Neural progenitor cell (in vitro differentiated cells): ENCODE measurements at regions not wholly inside any gene's neighbourhood (a gene's known extent, or its start where the extent isn't known, plus 50 kb on each side); places are given as distances from the start of the nearest gene placed in this dataset.
"Not testable (repeated sequence)": the region's sequence is repeated elsewhere in the genome, so short reads cannot be mapped to it uniquely, and the experiment has no call there.

Source experiments
- CTCF ChIP-seq: fragments of 200-600 bp; sonication (generic); IDR thresholded peaks from 2 replicates; pipeline ENCODE4 v1.5.1; 2017; ENCODE audit warnings: antibody characterized with exemption, mild to moderate bottlenecking
- EZH2 ChIP-seq: fragments of 200-600 bp; sonication (generic); IDR thresholded peaks from 2 replicates; pipeline ENCODE4 v1.6.1; 2017; ENCODE audit warnings: antibody characterized with exemption, mild to moderate bottlenecking, moderate library complexity
- EZH2phosphoT487 ChIP-seq: fragments of 200-600 bp; sonication (generic); IDR thresholded peaks from 2 replicates; pipeline ENCODE4 v1.6.1; 2017; ENCODE audit warnings: antibody characterized with exemption

GRCh38 chr2:55799624-55800023 lies 106.0 kb upstream of the PNPT1 start:
- TF ChIP-seq CTCF, EZH2, EZH2phosphoT487: not testable (repeated sequence)
